ENCODE measurements at regions not wholly inside any gene's neighbourhood (a gene's known extent, or its start where the extent isn't known, plus 50 kb on each side); places are given as distances from the start of the nearest gene placed in this dataset.

GRCh38 chr1:87963556-87963955 is 634.9 kb downstream of the LMO4 start:
- H3K36me3 ChIP-seq (ENCODE audit: control insufficient read depth, insufficient read depth, low read length) = no peaks in the 10 kb centered on the region
- no peak overlapping the region for H3K27ac Mint-ChIP-seq
- H3K27ac ChIP-seq (ENCODE audit: low read depth, low read length) = no peak overlapping the region
- H3K4me1 ChIP-seq (ENCODE audit: control insufficient read depth, insufficient read depth, low read length) = no peaks in the 10 kb centered on the region
- no peaks in the 10 kb centered on the region for H3K9me3 ChIP-seq (ENCODE audit: control insufficient read depth, low read length)
- H3K27me3 Mint-ChIP-seq (ENCODE audit: insufficient read depth) = no peaks in the 10 kb centered on the region
- no peaks in the 10 kb centered on the region for H3K4me1 Mint-ChIP-seq
- H3K27me3 ChIP-seq (ENCODE audit: control insufficient read depth, insufficient read depth, low read length, poor library complexity, severe bottlenecking) = no peaks in the 10 kb centered on the region
- WGBS, 2 experiments (ENCODE audit: insufficient coverage in 1 of 2, insufficient read length in 1 of 2) = 59 to 69% methylated on average over 2 of the region's 2 CpGs
- no peaks in the 10 kb centered on the region for H3K9me3 Mint-ChIP-seq
- H3K4me3 Mint-ChIP-seq = no peak overlapping the region
- no peak for DNase-seq
- H3K9ac ChIP-seq (ENCODE audit: extremely low read depth, low read length, poor library complexity, severe bottlenecking) = no peak overlapping the region
- TF ChIP-seq CTCF (conservative IDR thresholded peaks at IDR 0.05) = no peak
- no peak overlapping the region for H3K4me3 ChIP-seq (ENCODE audit: low read length)
- H3K36me3 Mint-ChIP-seq (ENCODE audit: low read depth) = no peaks in the 10 kb centered on the region

GRCh38 chr1:87965193-87965592 is 636.5 kb downstream of the LMO4 start:
- 95 to 100% methylated on average over 3 to 4 of the region's 5 CpGs for WGBS, 2 experiments (ENCODE audit: insufficient coverage in 1 of 2, insufficient read length in 1 of 2)
- H3K9me3 ChIP-seq (ENCODE audit: control insufficient read depth, low read length) = no peaks in the 10 kb centered on the region
- no peaks in the 10 kb centered on the region for H3K4me1 ChIP-seq (ENCODE audit: control insufficient read depth, insufficient read depth, low read length)
- H3K27ac ChIP-seq (ENCODE audit: low read depth, low read length) = no peak overlapping the region
- TF ChIP-seq CTCF (conservative IDR thresholded peaks at IDR 0.05) = no peak
- H3K4me3 Mint-ChIP-seq = no peak overlapping the region
- no peaks in the 10 kb centered on the region for H3K9me3 Mint-ChIP-seq
- H3K36me3 ChIP-seq (ENCODE audit: control insufficient read depth, insufficient read depth, low read length) = no peaks in the 10 kb centered on the region
- DNase-seq = no peak
- no peaks in the 10 kb centered on the region for H3K4me1 Mint-ChIP-seq
- no peak overlapping the region for H3K27ac Mint-ChIP-seq
- H3K4me3 ChIP-seq (ENCODE audit: low read length) = no peak overlapping the region
- no peaks in the 10 kb centered on the region for H3K36me3 Mint-ChIP-seq (ENCODE audit: low read depth)
- no peaks in the 10 kb centered on the region for H3K27me3 ChIP-seq (ENCODE audit: control insufficient read depth, insufficient read depth, low read length, poor library complexity, severe bottlenecking)
- H3K27me3 Mint-ChIP-seq (ENCODE audit: insufficient read depth) = no peaks in the 10 kb centered on the region
- no peak overlapping the region for H3K9ac ChIP-seq (ENCODE audit: extremely low read depth, low read length, poor library complexity, severe bottlenecking)

- Mint-ChIP-seq H3K27ac (no peak overlapping the region), H3K27me3 (ENCODE audit: insufficient read depth) (no peaks in the 10 kb centered on the region), H3K4me1 (no peaks in the 10 kb centered on the region), H3K9me3 (no peaks in the 10 kb centered on the region), H3K36me3 (ENCODE audit: low read depth) (no peaks in the 10 kb centered on the region), H3K4me3 (no peak overlapping the region)
- 82 to 86% methylated on average over 2 to 4 of the region's 4 CpGs for WGBS, 2 experiments (ENCODE audit: insufficient coverage in 1 of 2, insufficient read length in 1 of 2)
- Histone ChIP-seq H3K4me3 (ENCODE audit: low read length) (no peak overlapping the region), H3K27me3 (ENCODE audit: control insufficient read depth, insufficient read depth, low read length, poor library complexity, severe bottlenecking) (no peaks in the 10 kb centered on the region), H3K9me3 (ENCODE audit: control insufficient read depth, low read length) (no peaks in the 10 kb centered on the region), H3K9ac (ENCODE audit: extremely low read depth, low read length, poor library complexity, severe bottlenecking) (no peak overlapping the region), H3K27ac (ENCODE audit: low read depth, low read length) (no peak overlapping the region), H3K36me3 (ENCODE audit: control insufficient read depth, insufficient read depth, low read length) (no peaks in the 10 kb centered on the region), H3K4me1 (ENCODE audit: control insufficient read depth, insufficient read depth, low read length) (no peaks in the 10 kb centered on the region)
- DNase-seq = no peak
- TF ChIP-seq CTCF (conservative IDR thresholded peaks at IDR 0.05) = no peak
These were observed 639.7 kb downstream of the LMO4 start for GRCh38 chr1:87968197-87968955.
